ENCODE measurements at regions not wholly inside any gene's neighbourhood (a gene's known extent, or its start where the extent isn't known, plus 50 kb on each side); places are given as distances from the start of the nearest gene placed in this dataset.

DNA sequence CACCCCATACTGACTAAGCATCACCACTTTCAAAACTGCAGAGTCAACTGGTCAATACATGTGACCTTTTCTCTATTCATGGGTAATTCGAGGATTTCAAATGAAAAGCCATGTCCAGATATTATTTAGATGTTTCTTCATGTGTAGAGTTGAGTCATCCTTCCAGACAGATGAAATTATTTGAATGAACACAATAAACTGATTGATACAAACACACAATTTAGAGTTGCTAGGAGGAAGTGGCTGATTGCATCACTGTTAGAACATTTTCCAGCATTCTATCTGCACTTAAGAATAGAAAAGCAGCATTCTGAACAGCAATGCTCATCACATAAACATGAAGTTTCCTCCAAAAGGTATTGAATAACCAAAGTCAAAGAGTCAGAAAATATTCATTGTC is 273.5 kb upstream of the SOX5 start:
- no peak for TF ChIP-seq CEBPB (IDR thresholded peaks at IDR 0.05)
- TF ChIP-seq, protein P1, sequence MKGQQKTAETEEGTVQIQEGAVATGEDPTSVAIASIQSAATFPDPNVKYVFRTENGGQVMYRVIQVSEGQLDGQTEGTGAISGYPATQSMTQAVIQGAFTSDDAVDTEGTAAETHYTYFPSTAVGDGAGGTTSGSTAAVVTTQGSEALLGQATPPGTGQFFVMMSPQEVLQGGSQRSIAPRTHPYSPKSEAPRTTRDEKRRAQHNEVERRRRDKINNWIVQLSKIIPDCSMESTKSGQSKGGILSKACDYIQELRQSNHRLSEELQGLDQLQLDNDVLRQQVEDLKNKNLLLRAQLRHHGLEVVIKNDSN (IDR thresholded peaks at IDR 0.05): no peak
- no peak for TF ChIP-seq EGR1 (IDR thresholded peaks at IDR 0.05)

Data from Ishikawa (cell line).